Stimulated activated CD8-positive, alpha-beta memory T cell treated with anti-CD3 and anti-CD28 coated beads, Interleukin-12 subunit alpha, Interleukin-12 subunit beta, amount 100 ng/mL, for 4 hours (primary cell): ENCODE measurements at regions not wholly inside any gene's neighbourhood (a gene's known extent, or its start where the extent isn't known, plus 50 kb on each side); places are given as distances from the start of the nearest gene placed in this dataset.
"Not testable (repeated sequence)": the region's sequence is repeated elsewhere in the genome, so short reads cannot be mapped to it uniquely, and the experiment has no call there.

Experiments used
- DNase-seq: peaks from one replicate; pipeline ENCODE4 v3.0.0-alpha.2; 2020; ENCODE audit warnings: low read depth

GRCh38 chr4:24368801-24369200 lies 215.6 kb downstream of the DHX15 start:
- DNase-seq, result no peak

GRCh38 chr4:24364852-24365251 lies 219.5 kb downstream of the DHX15 start:
- DNase-seq, result no peak

- no peak for DNase-seq
Measured at GRCh38 chr4:24364249-24364648, 220.1 kb downstream of the DHX15 start.

GRCh38 chr4:24363751-24364150 lies 220.6 kb downstream of the DHX15 start:
- DNase-seq, result no peak

- DNase-seq, result no peak
Measured at GRCh38 chr4:24352112-24352511, 232.2 kb downstream of the DHX15 start.

- DNase-seq, result not testable (repeated sequence)
Measured at GRCh38 chr4:24349168-24349996, 235.0 kb downstream of the DHX15 start.

- no peak for DNase-seq
Measured at GRCh38 chr4:24339260-24339659, 245.1 kb downstream of the DHX15 start.

- DNase-seq, result no peak
Measured at GRCh38 chr4:24337451-24338190, 246.7 kb downstream of the DHX15 start.

- no peak for DNase-seq
Measured at GRCh38 chr4:24335616-24336015, 248.7 kb downstream of the DHX15 start.

- DNase-seq, result no peak
Measured at GRCh38 chr4:24334906-24335305, 249.4 kb downstream of the DHX15 start.

- no peak for DNase-seq
Measured at GRCh38 chr4:24330573-24330972, 253.8 kb downstream of the DHX15 start.

GRCh38 chr4:24330172-24330571 lies 254.2 kb downstream of the DHX15 start:
- DNase-seq, result no peak

GRCh38 chr4:24328711-24329110 lies 255.6 kb downstream of the DHX15 start:
- DNase-seq, result no peak

- DNase-seq, result no peak
Measured at GRCh38 chr4:24328310-24328709, 256.0 kb downstream of the DHX15 start.

- DNase-seq, result no peak
Measured at GRCh38 chr4:24322995-24323394, 261.4 kb downstream of the DHX15 start.

- DNase-seq, result no peak
Measured at GRCh38 chr4:24322511-24322910, 261.8 kb downstream of the DHX15 start.

GRCh38 chr4:24321616-24322015 lies 262.7 kb downstream of the DHX15 start:
- no peak for DNase-seq

GRCh38 chr4:24321131-24321530 lies 263.2 kb downstream of the DHX15 start:
- DNase-seq, result no peak

GRCh38 chr4:24319387-24319786 lies 265.0 kb downstream of the DHX15 start:
- DNase-seq, result no peak

- no peak for DNase-seq
Measured at GRCh38 chr4:24315056-24315455, 269.3 kb downstream of the DHX15 start.

- DNase-seq, result no peak
Measured at GRCh38 chr4:24312261-24312913, 272.0 kb downstream of the DHX15 start.

- DNase-seq, result no peak
Measured at GRCh38 chr4:24303926-24304325, 280.4 kb downstream of the DHX15 start.

- DNase-seq, result no peak
Measured at GRCh38 chr4:24298911-24299310, 285.4 kb downstream of the DHX15 start.
